ENCODE measurements at regions not wholly inside any gene's neighbourhood (a gene's known extent, or its start where the extent isn't known, plus 50 kb on each side); places are given as distances from the start of the nearest gene placed in this dataset.
A peak's percentile ranks its signal among the peaks of the same experiment; 100 is the strongest.

- TF ChIP-seq ZBTB40 (IDR thresholded peaks at IDR 0.05), result no peak
- peak; percentile 59; the same call in 1 of the 2 replicates for TF ChIP-seq ZBTB40 (CRISPR knock-in tag; IDR thresholded peaks at IDR 0.05)
- TF ChIP-seq NCOA1 (CRISPR knock-in tag; IDR thresholded peaks at IDR 0.05), result no peak
- TF ChIP-seq HDAC1 (CRISPR knock-in tag; IDR thresholded peaks at IDR 0.05), result peak; percentile 93
- TF ChIP-seq, protein P1, sequence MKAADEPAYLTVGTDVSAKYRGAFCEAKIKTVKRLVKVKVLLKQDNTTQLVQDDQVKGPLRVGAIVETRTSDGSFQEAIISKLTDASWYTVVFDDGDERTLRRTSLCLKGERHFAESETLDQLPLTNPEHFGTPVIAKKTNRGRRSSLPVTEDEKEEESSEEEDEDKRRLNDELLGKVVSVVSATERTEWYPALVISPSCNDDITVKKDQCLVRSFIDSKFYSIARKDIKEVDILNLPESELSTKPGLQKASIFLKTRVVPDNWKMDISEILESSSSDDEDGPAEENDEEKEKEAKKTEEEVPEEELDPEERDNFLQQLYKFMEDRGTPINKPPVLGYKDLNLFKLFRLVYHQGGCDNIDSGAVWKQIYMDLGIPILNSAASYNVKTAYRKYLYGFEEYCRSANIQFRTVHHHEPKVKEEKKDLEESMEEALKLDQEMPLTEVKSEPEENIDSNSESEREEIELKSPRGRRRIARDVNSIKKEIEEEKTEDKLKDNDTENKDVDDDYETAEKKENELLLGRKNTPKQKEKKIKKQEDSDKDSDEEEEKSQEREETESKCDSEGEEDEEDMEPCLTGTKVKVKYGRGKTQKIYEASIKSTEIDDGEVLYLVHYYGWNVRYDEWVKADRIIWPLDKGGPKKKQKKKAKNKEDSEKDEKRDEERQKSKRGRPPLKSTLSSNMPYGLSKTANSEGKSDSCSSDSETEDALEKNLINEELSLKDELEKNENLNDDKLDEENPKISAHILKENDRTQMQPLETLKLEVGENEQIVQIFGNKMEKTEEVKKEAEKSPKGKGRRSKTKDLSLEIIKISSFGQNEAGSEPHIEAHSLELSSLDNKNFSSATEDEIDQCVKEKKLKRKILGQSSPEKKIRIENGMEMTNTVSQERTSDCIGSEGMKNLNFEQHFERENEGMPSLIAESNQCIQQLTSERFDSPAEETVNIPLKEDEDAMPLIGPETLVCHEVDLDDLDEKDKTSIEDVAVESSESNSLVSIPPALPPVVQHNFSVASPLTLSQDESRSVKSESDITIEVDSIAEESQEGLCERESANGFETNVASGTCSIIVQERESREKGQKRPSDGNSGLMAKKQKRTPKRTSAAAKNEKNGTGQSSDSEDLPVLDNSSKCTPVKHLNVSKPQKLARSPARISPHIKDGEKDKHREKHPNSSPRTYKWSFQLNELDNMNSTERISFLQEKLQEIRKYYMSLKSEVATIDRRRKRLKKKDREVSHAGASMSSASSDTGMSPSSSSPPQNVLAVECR (CRISPR knock-in tag; IDR thresholded peaks at IDR 0.05; ENCODE audit: borderline replicate concordance), result peak; percentile 8; the same call in 1 of the 2 replicates
- peak; percentile 12; the same call in 1 of the 2 replicates for TF ChIP-seq ZNF772 (CRISPR knock-in tag; IDR thresholded peaks at IDR 0.05)
- TF ChIP-seq, protein P2, sequence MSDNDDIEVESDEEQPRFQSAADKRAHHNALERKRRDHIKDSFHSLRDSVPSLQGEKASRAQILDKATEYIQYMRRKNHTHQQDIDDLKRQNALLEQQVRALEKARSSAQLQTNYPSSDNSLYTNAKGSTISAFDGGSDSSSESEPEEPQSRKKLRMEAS (IDR thresholded peaks at IDR 0.05), result peak; percentile 53; the same call in 1 of the 2 replicates
- no peak for TF ChIP-seq ZNF24 (IDR thresholded peaks at IDR 0.05)
- TF ChIP-seq RBM39 (IDR thresholded peaks at IDR 0.05; ENCODE audit: low read depth, low read length, poor library complexity, severe bottlenecking), result no peak
- TF ChIP-seq, protein P3, sequence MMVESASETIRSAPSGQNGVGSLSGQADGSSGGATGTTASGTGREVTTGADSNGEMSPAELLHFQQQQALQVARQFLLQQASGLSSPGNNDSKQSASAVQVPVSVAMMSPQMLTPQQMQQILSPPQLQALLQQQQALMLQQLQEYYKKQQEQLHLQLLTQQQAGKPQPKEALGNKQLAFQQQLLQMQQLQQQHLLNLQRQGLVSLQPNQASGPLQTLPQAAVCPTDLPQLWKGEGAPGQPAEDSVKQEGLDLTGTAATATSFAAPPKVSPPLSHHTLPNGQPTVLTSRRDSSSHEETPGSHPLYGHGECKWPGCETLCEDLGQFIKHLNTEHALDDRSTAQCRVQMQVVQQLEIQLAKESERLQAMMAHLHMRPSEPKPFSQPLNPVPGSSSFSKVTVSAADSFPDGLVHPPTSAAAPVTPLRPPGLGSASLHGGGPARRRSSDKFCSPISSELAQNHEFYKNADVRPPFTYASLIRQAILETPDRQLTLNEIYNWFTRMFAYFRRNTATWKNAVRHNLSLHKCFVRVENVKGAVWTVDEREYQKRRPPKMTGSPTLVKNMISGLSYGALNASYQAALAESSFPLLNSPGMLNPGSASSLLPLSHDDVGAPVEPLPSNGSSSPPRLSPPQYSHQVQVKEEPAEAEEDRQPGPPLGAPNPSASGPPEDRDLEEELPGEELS (CRISPR knock-in tag; IDR thresholded peaks at IDR 0.05), result peak; percentile 73
- TF ChIP-seq ZNF75D (CRISPR knock-in tag; IDR thresholded peaks at IDR 0.05; ENCODE audit: borderline replicate concordance), result no peak
- no peak for TF ChIP-seq ZNF296 (CRISPR knock-in tag; conservative IDR thresholded peaks at IDR 0.05)
- peak; percentile 99 for TF ChIP-seq GATAD2A (CRISPR knock-in tag; IDR thresholded peaks at IDR 0.05)
Measured at GRCh38 chr1:228935198-228935663, 200.0 kb downstream of the RHOU start (continued).

Measured in HepG2 (cell line).